SK-N-SH (cell line): ENCODE measurements at regions not wholly inside any gene's neighbourhood (a gene's known extent, or its start where the extent isn't known, plus 50 kb on each side); places are given as distances from the start of the nearest gene placed in this dataset.

Source experiments
- CTCF ChIA-PET: fragments of 300-600, 350-600 bp; formaldehyde crosslinking; extraction: SDS; loops from one replicate; lab custom pipeline; 2021; lab: Yijun Ruan, JAX
- POLR2A ChIA-PET: fragments of 350-600 bp; sonication (Branson Sonifier 250); formaldehyde crosslinking; extraction: SDS; loops from one replicate; lab custom pipeline; 2020; ENCODE audit warnings: antibody characterized with exemption, inconsistent platforms; lab: Yijun Ruan, JAX
- DNase-seq: peaks from one replicate; pipeline ENCODE4 v3.0.0; 2012
- H2AFZ ChIP-seq: fragments of 200-600 bp; sonication (generic); 2 replicates; pipeline ENCODE4 v1.8.1; 2016; ENCODE audit warnings: antibody characterized with exemption, mild to moderate bottlenecking, low read depth
- H3F3A ChIP-seq: fragments of 200-600 bp; sonication (generic); replicated peaks from 2 replicates; pipeline ENCODE3; 2016; ENCODE audit warnings: antibody characterized with exemption, mild to moderate bottlenecking; ENCODE audit not compliant: insufficient read depth
- H3K27ac ChIP-seq, 2 experiments: fragments of 200-500 bp in 1 of 2; fragments of 200-600 bp in 1 of 2; sonication (Bioruptor generic) in 1 of 2; sonication (generic), shearing (Covaris generic) in 1 of 2; 2 replicates each; pipeline versions ENCODE4 v1.5.1 to v1.6.1; 2014 to 2016; ENCODE audit warnings: low read depth in 2 of 2, inconsistent platforms in 1 of 2, low read length in 1 of 2, mild to moderate bottlenecking in 1 of 2, mixed read lengths in 1 of 2
- H3K27me3 ChIP-seq: fragments of 200-600 bp; sonication (generic), shearing (Covaris generic); 2 replicates; pipeline ENCODE4 v1.6.1; 2016; ENCODE audit warnings: mixed run types; ENCODE audit not compliant: insufficient read depth
- H3K36me3 ChIP-seq, 2 experiments: fragments of 200-500 bp in 1 of 2; fragments of 200-600 bp in 1 of 2; sonication (Bioruptor generic) in 1 of 2; sonication (generic) in 1 of 2; replicated peaks in 1 of 2; 2 replicates each; pipeline versions ENCODE3 to v1.5.1; 2014 to 2016; ENCODE audit warnings: low read length in 1 of 2, mild to moderate bottlenecking in 1 of 2; ENCODE audit not compliant: insufficient read depth in 2 of 2, control insufficient read depth in 1 of 2
- H3K4me1 ChIP-seq, 2 experiments: fragments of 200-500 bp in 1 of 2; fragments of 200-600 bp in 1 of 2; sonication (Bioruptor generic) in 1 of 2; sonication (generic), shearing (Covaris generic) in 1 of 2; 2 replicates each; pipeline versions ENCODE4 v1.5.1 to v1.6.1; 2014 to 2016; ENCODE audit warnings: low read depth in 1 of 2, low read length in 1 of 2, mixed run types in 1 of 2; ENCODE audit not compliant: insufficient read depth in 2 of 2, control insufficient read depth in 1 of 2
- H3K4me2 ChIP-seq: fragments of 200-600 bp; sonication (generic), shearing (Covaris generic); 2 replicates; pipeline ENCODE4 v1.6.1; 2017; ENCODE audit warnings: mixed run types
- H3K4me3 ChIP-seq, 2 experiments: fragments of 200-500 bp in 1 of 2; fragments of 200-600 bp in 1 of 2; sonication (Bioruptor generic) in 1 of 2; sonication (generic), shearing (Covaris generic) in 1 of 2; 2 replicates each; pipeline versions ENCODE4 v1.5.1 to v1.8.1; 2014 to 2016; ENCODE audit warnings: low read depth in 2 of 2, inconsistent platforms in 1 of 2, low read length in 1 of 2, mild to moderate bottlenecking in 1 of 2, mixed read lengths in 1 of 2, moderate library complexity in 1 of 2
- H3K79me2 ChIP-seq: fragments of 200-600 bp; sonication (generic); 2 replicates; pipeline ENCODE4 v1.8.1; 2017; ENCODE audit warnings: mild to moderate bottlenecking; ENCODE audit not compliant: insufficient read depth
- H3K9ac ChIP-seq: fragments of 200-600 bp; sonication (generic); 2 replicates; pipeline ENCODE4 v1.6.1; 2017; ENCODE audit warnings: mixed run types
- H3K9me2 ChIP-seq: fragments of 200-600 bp; sonication (generic); 2 replicates; pipeline ENCODE4 v1.6.1; 2017; ENCODE audit warnings: mixed run types
- H3K9me3 ChIP-seq: fragments of 200-600 bp; sonication (generic); 2 replicates; pipeline ENCODE4 v1.6.1; 2017; ENCODE audit warnings: mixed run types, mild to moderate bottlenecking, moderate library complexity
- H4K20me1 ChIP-seq: fragments of 200-600 bp; sonication (generic); 2 replicates; pipeline ENCODE4 v1.6.1; 2017; ENCODE audit warnings: mild to moderate bottlenecking, mixed run types; ENCODE audit not compliant: insufficient read depth
- CTCF ChIP-seq: fragments of 200-600 bp; sonication (generic); IDR thresholded peaks from 2 replicates; pipeline ENCODE4 v1.6.1; 2017; ENCODE audit warnings: antibody characterized with exemption, mild to moderate bottlenecking, moderate library complexity
- ELF1 ChIP-seq: IDR thresholded peaks from 2 replicates; pipeline ENCODE4 v1.4.0; 2012
- FOSL2 ChIP-seq: IDR thresholded peaks from 2 replicates; pipeline ENCODE4 v1.4.0; 2012; ENCODE audit warnings: low read depth, mild to moderate bottlenecking, moderate library complexity, borderline replicate concordance
- FOXM1 ChIP-seq: IDR thresholded peaks from 2 replicates; pipeline ENCODE4 v1.4.0; 2012; ENCODE audit warnings: low read depth, mild to moderate bottlenecking
- GABPA ChIP-seq: IDR thresholded peaks from 2 replicates; pipeline ENCODE4 v1.4.0; 2012; ENCODE audit warnings: low read depth, mild to moderate bottlenecking
- MEF2A ChIP-seq: IDR thresholded peaks from 2 replicates; pipeline ENCODE4 v1.4.0; 2012; ENCODE audit warnings: low read depth, borderline replicate concordance
- POLR2AphosphoS5 ChIP-seq: IDR thresholded peaks from 2 replicates; pipeline ENCODE4 v1.6.1; 2012; ENCODE audit warnings: low read depth, low read length
- REST ChIP-seq: IDR thresholded peaks from 2 replicates; pipeline ENCODE4 v1.6.1; 2012; ENCODE audit warnings: mild to moderate bottlenecking, low read depth, low read length, moderate library complexity
- SIN3A ChIP-seq: IDR thresholded peaks from 2 replicates; pipeline ENCODE4 v1.6.1; 2012; ENCODE audit warnings: low read depth, mild to moderate bottlenecking, low read length, moderate library complexity, borderline replicate concordance
- TAF1 ChIP-seq: IDR thresholded peaks from 2 replicates; pipeline ENCODE4 v1.6.1; 2012; ENCODE audit warnings: low read depth, mild to moderate bottlenecking, low read length, moderate library complexity, borderline replicate concordance
- TCF12 ChIP-seq: IDR thresholded peaks from 2 replicates; pipeline ENCODE4 v1.4.0; 2012
- TEAD4 ChIP-seq: IDR thresholded peaks from 2 replicates; pipeline ENCODE4 v1.4.0; 2012; ENCODE audit warnings: mild to moderate bottlenecking, borderline replicate concordance; ENCODE audit not compliant: insufficient read depth
- USF2 ChIP-seq: fragments of 150-350 bp; IDR thresholded peaks from 2 replicates; pipeline ENCODE4 v1.6.1; 2017; ENCODE audit warnings: antibody characterized with exemption, low read length, low read depth, borderline replicate concordance
- WGBS: methylation state at CpG from one replicate; pipeline ENCODE4 v1.1.6; 2017; ENCODE audit warnings: low lambda C conversion rate; 5-methylcytosine and 5-hydroxymethylcytosine counted together

- 26% methylated on average over 1 of the region's 1 CpG for WGBS
- Histone ChIP-seq H3K79me2 (no peaks in the 10 kb centered on the region), H3F3A (no peaks in the 10 kb centered on the region), H3K9ac (no peak overlapping the region), H3K4me2 (no peak overlapping the region), H4K20me1 (no peaks in the 10 kb centered on the region), H3K4me3 (no peak overlapping the region), H3K27ac (no peak overlapping the region), H3K9me2 (no peaks in the 10 kb centered on the region), H3K4me1 (no peaks in the 10 kb centered on the region), H3K27me3 (no peaks in the 10 kb centered on the region), H3K9me3 (no peaks in the 10 kb centered on the region), H2AFZ (no peak overlapping the region), H3K36me3 (no peaks in the 10 kb centered on the region)
- ChIA-PET CTCF (no interaction called here), POLR2A (no interaction called here)
- DNase-seq = no peak
- TF ChIP-seq TEAD4 = no peak
- TF ChIP-seq USF2 = no peak
- no peak for TF ChIP-seq FOXM1
- TF ChIP-seq FOSL2 = no peak
Measured at GRCh38 chr5:107781451-107781850, 110.7 kb upstream of the EFNA5 start.

GRCh38 chr5:107779437-107779836, 108.7 kb upstream of the EFNA5 start:
- Histone ChIP-seq H3F3A (no peaks in the 10 kb centered on the region), H3K79me2 (no peaks in the 10 kb centered on the region), H3K36me3 (no peaks in the 10 kb centered on the region), H3K4me2 (no peak overlapping the region), H3K27me3 (no peaks in the 10 kb centered on the region), H4K20me1 (no peaks in the 10 kb centered on the region), H3K9ac (no peak overlapping the region), H3K4me1 (no peaks in the 10 kb centered on the region), H3K9me3 (no peaks in the 10 kb centered on the region), H3K9me2 (no peaks in the 10 kb centered on the region), H2AFZ (no peak overlapping the region), H3K4me3 (no peak overlapping the region), H3K27ac (no peak overlapping the region)
- DNase-seq = peak; percentile 7
- ChIA-PET CTCF (no interaction called here), POLR2A (no interaction called here)
- WGBS = 66% methylated on average over 2 of the region's 2 CpGs
- TF ChIP-seq ELF1 = no peak
- TF ChIP-seq USF2 = no peak
- no peak for TF ChIP-seq POLR2AphosphoS5
- TF ChIP-seq, all 33 proteins: peak for 0

GRCh38 chr5:107778647-107779046, 107.9 kb upstream of the EFNA5 start:
- Histone ChIP-seq H4K20me1 (no peaks in the 10 kb centered on the region), H3K27me3 (no peaks in the 10 kb centered on the region), H3K9me3 (no peaks in the 10 kb centered on the region), H3K79me2 (no peaks in the 10 kb centered on the region), H2AFZ (no peak overlapping the region), H3K36me3 (no peaks in the 10 kb centered on the region), H3K27ac (no peak overlapping the region), H3F3A (no peaks in the 10 kb centered on the region), H3K9ac (no peak overlapping the region), H3K4me1 (no peaks in the 10 kb centered on the region), H3K9me2 (no peaks in the 10 kb centered on the region), H3K4me3 (no peak overlapping the region), H3K4me2 (no peak overlapping the region)
- ChIA-PET POLR2A (no interaction called here), CTCF (no interaction called here)
- 57% methylated on average over 3 of the region's 3 CpGs for WGBS
- no peak for DNase-seq
- TF ChIP-seq REST (no peak), TEAD4 (no peak), CTCF (no peak), POLR2AphosphoS5 (no peak), SIN3A (no peak), TCF12 (no peak), GABPA (no peak), TAF1 (no peak), USF2 (no peak), MEF2A (no peak)
